ENCODE measurements at regions not wholly inside any gene's neighbourhood (a gene's known extent, or its start where the extent isn't known, plus 50 kb on each side); places are given as distances from the start of the nearest gene placed in this dataset.

- no peak for DNase-seq (ENCODE audit: extremely low spot score, unreplicated experiment)
- Mint-ChIP-seq H3K4me1 (ENCODE audit: unreplicated experiment) (peaks cover 45% of the 10 kb centered on the region), H3K27ac (peak overlapping the region; percentile 98), H3K9me3 (no peaks in the 10 kb centered on the region), H3K36me3 (no peaks in the 10 kb centered on the region), H3K27me3 (peaks cover 6% of the 10 kb centered on the region), H3K4me3 (peak overlapping the region; percentile 30)
- TF ChIP-seq CTCF (conservative IDR thresholded peaks at IDR 0.05): no peak
These were observed 128.4 kb upstream of the RAB4A start for GRCh38 chr1:229142471-229142870.

GRCh38 chr1:229146647-229147046 lies 124.3 kb upstream of the RAB4A start:
- Mint-ChIP-seq H3K4me3 (no peak overlapping the region), H3K27ac (peak overlapping the region; percentile 19), H3K4me1 (ENCODE audit: unreplicated experiment) (peaks cover 23% of the 10 kb centered on the region), H3K9me3 (no peaks in the 10 kb centered on the region), H3K27me3 (peaks cover 6% of the 10 kb centered on the region), H3K36me3 (no peaks in the 10 kb centered on the region)
- no peak for TF ChIP-seq CTCF (conservative IDR thresholded peaks at IDR 0.05)
- no peak for DNase-seq (ENCODE audit: extremely low spot score, unreplicated experiment)

GRCh38 chr1:229147072-229147471 lies 123.8 kb upstream of the RAB4A start:
- Mint-ChIP-seq H3K4me3 (no peak overlapping the region), H3K27me3 (peaks cover 6% of the 10 kb centered on the region), H3K27ac (peak overlapping the region; percentile 19), H3K36me3 (no peaks in the 10 kb centered on the region), H3K9me3 (no peaks in the 10 kb centered on the region), H3K4me1 (ENCODE audit: unreplicated experiment) (peaks cover 21% of the 10 kb centered on the region)
- no peak for TF ChIP-seq CTCF (conservative IDR thresholded peaks at IDR 0.05)
- no peak for DNase-seq (ENCODE audit: extremely low spot score, unreplicated experiment)

- no peaks in the 10 kb centered on the region for H3K9me3 Mint-ChIP-seq
- peaks cover 13% of the 10 kb centered on the region for H3K4me1 Mint-ChIP-seq (ENCODE audit: unreplicated experiment)
- no peak for DNase-seq (ENCODE audit: extremely low spot score, unreplicated experiment)
- no peaks in the 10 kb centered on the region for H3K36me3 Mint-ChIP-seq
- H3K27ac Mint-ChIP-seq: peak overlapping the region; percentile 25
- no peak for TF ChIP-seq CTCF (conservative IDR thresholded peaks at IDR 0.05)
- H3K27me3 Mint-ChIP-seq: peaks cover 6% of the 10 kb centered on the region
- no peak overlapping the region for H3K4me3 Mint-ChIP-seq
These were observed 122.8 kb upstream of the RAB4A start for GRCh38 chr1:229148041-229148671.

GRCh38 chr1:229148743-229149142 lies 122.2 kb upstream of the RAB4A start:
- Mint-ChIP-seq H3K27me3 (peaks cover 6% of the 10 kb centered on the region), H3K36me3 (no peaks in the 10 kb centered on the region), H3K9me3 (peaks cover 5% of the 10 kb centered on the region), H3K4me1 (ENCODE audit: unreplicated experiment) (peaks cover 19% of the 10 kb centered on the region), H3K4me3 (no peak overlapping the region), H3K27ac (no peak overlapping the region)
- no peak for DNase-seq (ENCODE audit: extremely low spot score, unreplicated experiment)
- no peak for TF ChIP-seq CTCF (conservative IDR thresholded peaks at IDR 0.05)

GRCh38 chr1:229149435-229149834 lies 121.5 kb upstream of the RAB4A start:
- no peak overlapping the region for H3K27ac Mint-ChIP-seq
- H3K9me3 Mint-ChIP-seq: peaks cover 5% of the 10 kb centered on the region
- no peak for TF ChIP-seq CTCF (conservative IDR thresholded peaks at IDR 0.05)
- no peak for DNase-seq (ENCODE audit: extremely low spot score, unreplicated experiment)
- peaks cover 6% of the 10 kb centered on the region for H3K27me3 Mint-ChIP-seq
- no peak overlapping the region for H3K4me3 Mint-ChIP-seq
- peaks cover 20% of the 10 kb centered on the region for H3K4me1 Mint-ChIP-seq (ENCODE audit: unreplicated experiment)
- no peaks in the 10 kb centered on the region for H3K36me3 Mint-ChIP-seq

Measured in type B pancreatic cell (in vitro differentiated cells).